Spleen (tissue), 11 donors: ENCODE measurements at regions not wholly inside any gene's neighbourhood (a gene's known extent, or its start where the extent isn't known, plus 50 kb on each side); places are given as distances from the start of the nearest gene placed in this dataset.
A peak's percentile ranks its signal among the peaks of the same experiment; 100 is the strongest.

Source experiments
- DNase-seq: peaks from one replicate; pipeline ENCODE4 v3.0.0-alpha.2; 2020
- H3K27ac ChIP-seq, 8 donors: fragments of 200-600 bp; sonication (generic) in 7 of 8; 1 replicate in 4 of 8; 2 replicates in 4 of 8; pipeline versions ENCODE4 v1.5.0 to v1.8.0; 2016 to 2021; ENCODE audit warnings: inconsistent platforms in 4 of 8, mild to moderate bottlenecking in 4 of 8, moderate library complexity in 1 of 8
- H3K27me3 ChIP-seq, 7 donors: fragments of 200-600 bp; sonication (generic) in 6 of 7; replicated peaks in 1 of 7; 1 replicate in 4 of 7; 2 replicates in 3 of 7; pipeline versions ENCODE4 v1.5.0 to v1.8.0; 2016 to 2021; ENCODE audit warnings: inconsistent platforms in 3 of 7, mild to moderate bottlenecking in 1 of 7
- H3K36me3 ChIP-seq, 6 donors: fragments of 200-600 bp; sonication (generic) in 5 of 6; 1 replicate in 4 of 6; 2 replicates in 2 of 6; pipeline versions ENCODE4 v1.5.0 to v1.8.0; 2016 to 2021; ENCODE audit warnings: inconsistent platforms in 2 of 6
- H3K4me1 ChIP-seq, 6 donors: fragments of 200-600 bp; sonication (generic) in 5 of 6; 1 replicate in 3 of 6; 2 replicates in 3 of 6; pipeline versions ENCODE4 v1.5.0 to v1.8.0; 2016 to 2021; ENCODE audit warnings: inconsistent platforms in 3 of 6
- H3K4me3 ChIP-seq, 8 donors: fragments of 200-600 bp; sonication (generic) in 7 of 8; 1 replicate in 4 of 8; 2 replicates in 4 of 8; pipeline versions ENCODE4 v1.5.0 to v1.8.0; 2016 to 2021; ENCODE audit warnings: inconsistent platforms in 4 of 8, mild to moderate bottlenecking in 4 of 8, moderate library complexity in 2 of 8
- H3K9me3 ChIP-seq, 8 donors: fragments of 200-600 bp; sonication (generic) in 7 of 8; 1 replicate in 4 of 8; 2 replicates in 4 of 8; pipeline versions ENCODE4 v1.5.0 to v1.8.0; 2016 to 2021; ENCODE audit warnings: inconsistent platforms in 4 of 8
- CTCF ChIP-seq, 11 experiments: fragments of 200-600 bp in 7 of 11; fragments of 450-650 bp in 4 of 11; sonication (generic) in 4 of 11; IDR thresholded peaks in 8 of 11; conservative IDR thresholded peaks in 3 of 11; 1 replicate in 7 of 11; 2 replicates in 4 of 11; pipeline versions ENCODE4 v1.4.0 to v1.8.0; 2016 to 2021; ENCODE audit warnings: antibody characterized with exemption in 11 of 11, inconsistent platforms in 4 of 11, mild to moderate bottlenecking in 1 of 11
- POLR2A ChIP-seq, 3 donors: fragments of 450-650 bp; IDR thresholded peaks; one replicate each; pipeline ENCODE4 v1.5.1; 2017; ENCODE audit warnings: antibody characterized with exemption in 3 of 3, mild to moderate bottlenecking in 1 of 3
- POLR2AphosphoS5 ChIP-seq, 3 donors: sonication (generic); formaldehyde crosslinking; IDR thresholded peaks; one replicate each; pipeline ENCODE4 v1.5.1; 2017; ENCODE audit warnings: antibody characterized with exemption in 3 of 3
- WGBS, 5 donors: extraction: QIAGEN DNeasy Blood & Tissue Kit in 3 of 5; methylation state at CpG; one replicate each; pipeline versions ENCODE4 v1.1.5 to v1.1.7; 2013 to 2018; 5-methylcytosine and 5-hydroxymethylcytosine counted together
- intact Hi-C: fragments of 100-400 bp; cut with DNase I; formaldehyde crosslinking; loops from one replicate; pipeline ENCODE4 v1.15.0; 2023; ENCODE audit warnings: low total_unique reads
- donor health status: healthy with polysubstance abuse.
- donor health status: DM: no; HTN: no; CAD: no; lungs with moderate emphysema.
- donor health status: DM: no; HTN: no; CAD: no.
- donor health status: Bipolar disorder and iron deficiency.
- donor health status: healthy.
- donor health status: DM: no; HTN: no; CAD: no.
- donor health status: DM: yes; HTN: yes; CAD: no.

- peak overlapping the region; percentile 31 to 78 (median 66) for H3K27ac ChIP-seq
- H3K27me3 ChIP-seq: no peaks in the 10 kb centered on the region
- H3K4me1 ChIP-seq: peaks cover 0 to 8% (median 0%) of the 10 kb centered on the region in 6 donors
- TF ChIP-seq POLR2AphosphoS5 (IDR thresholded peaks at IDR 0.05) (peak in 1 of 3 donors; percentile 53), POLR2A (IDR thresholded peaks at IDR 0.05) (no peak)
- H3K4me3 ChIP-seq: no peak overlapping the region
- no peak for DNase-seq
- intact Hi-C loops: no loop called here
- no peaks in the 10 kb centered on the region for H3K36me3 ChIP-seq
- 53 to 64% (median 58%) methylated on average over 6 of the region's 6 CpGs for WGBS, 5 donors
- H3K9me3 ChIP-seq: no peaks in the 10 kb centered on the region
These were observed 91.4 kb downstream of the TRIB2 start for GRCh38 chr2:12807907-12808810.

- intact Hi-C loops: no loop called here
- no peak overlapping the region for H3K4me3 ChIP-seq
- H3K36me3 ChIP-seq: no peaks in the 10 kb centered on the region
- TF ChIP-seq POLR2AphosphoS5 (IDR thresholded peaks at IDR 0.05) (no peak), CTCF (IDR thresholded peaks at IDR 0.05 in 8 of 11, conservative IDR thresholded peaks at IDR 0.05 in 3 of 11) (no peak), POLR2A (IDR thresholded peaks at IDR 0.05) (no peak)
- H3K27ac ChIP-seq: peak overlapping the region in 4 of 8 donors; percentile 5 to 78 (median 68)
- no peaks in the 10 kb centered on the region for H3K9me3 ChIP-seq
- DNase-seq: no peak
- WGBS, 5 donors: 68 to 85% (median 76%) methylated on average over 4 of the region's 4 CpGs
- peaks cover 0 to 8% (median 0%) of the 10 kb centered on the region in 6 donors for H3K4me1 ChIP-seq
- H3K27me3 ChIP-seq: no peaks in the 10 kb centered on the region
These were observed 92.8 kb downstream of the TRIB2 start for GRCh38 chr2:12809526-12809925.

GRCh38 chr2:12811916-12812315 is 95.2 kb downstream of the TRIB2 start:
- H3K4me3 ChIP-seq: no peak overlapping the region
- H3K27me3 ChIP-seq: no peaks in the 10 kb centered on the region
- no peaks in the 10 kb centered on the region for H3K36me3 ChIP-seq
- intact Hi-C loops: no loop called here
- peaks cover 0 to 6% (median 0%) of the 10 kb centered on the region in 6 donors for H3K4me1 ChIP-seq
- TF ChIP-seq CTCF (IDR thresholded peaks at IDR 0.05 in 8 of 11, conservative IDR thresholded peaks at IDR 0.05 in 3 of 11) (no peak), POLR2A (IDR thresholded peaks at IDR 0.05) (no peak), POLR2AphosphoS5 (IDR thresholded peaks at IDR 0.05) (no peak)
- no peak overlapping the region for H3K27ac ChIP-seq
- no peak for DNase-seq
- H3K9me3 ChIP-seq: no peaks in the 10 kb centered on the region

- DNase-seq: no peak
- Histone ChIP-seq H3K27me3 (no peaks in the 10 kb centered on the region), H3K27ac (no peak overlapping the region), H3K9me3 (no peaks in the 10 kb centered on the region), H3K36me3 (no peaks in the 10 kb centered on the region), H3K4me3 (no peak overlapping the region), H3K4me1 (peaks cover 0 to 5% (median 1%) of the 10 kb centered on the region in 6 donors)
- no peak for TF ChIP-seq POLR2A (IDR thresholded peaks at IDR 0.05)
- no peak for TF ChIP-seq POLR2AphosphoS5 (IDR thresholded peaks at IDR 0.05)
- TF ChIP-seq CTCF (IDR thresholded peaks at IDR 0.05 in 8 of 11, conservative IDR thresholded peaks at IDR 0.05 in 3 of 11): no peak
- intact Hi-C loops: no loop called here
These were observed 96.4 kb downstream of the TRIB2 start for GRCh38 chr2:12813166-12813565.
